Testis (tissue), 2 donors: ENCODE measurements at regions not wholly inside any gene's neighbourhood (a gene's known extent, or its start where the extent isn't known, plus 50 kb on each side); places are given as distances from the start of the nearest gene placed in this dataset.

Source experiments
- CTCF ChIP-seq, 3 experiments: fragments of 450-650 bp in 2 of 3; fragments of 200-600 bp in 1 of 3; sonication (generic) in 1 of 3; IDR thresholded peaks; one replicate each; pipeline ENCODE4 v1.5.1; 2016 to 2019; ENCODE audit warnings: antibody characterized with exemption in 3 of 3, mild to moderate bottlenecking in 2 of 3, moderate library complexity in 1 of 3
- POLR2A ChIP-seq: fragments of 450-650 bp; IDR thresholded peaks from one replicate; pipeline ENCODE4 v1.6.1; 2017; ENCODE audit warnings: antibody characterized with exemption, mild to moderate bottlenecking, moderate library complexity

GRCh38 chr6:4367643-4368042 is 232.3 kb upstream of the ECI2 start:
- TF ChIP-seq CTCF (IDR thresholded peaks at IDR 0.05) (no peak), POLR2A (no peak)
